GM23338 (cell line): ENCODE measurements at regions not wholly inside any gene's neighbourhood (a gene's known extent, or its start where the extent isn't known, plus 50 kb on each side); places are given as distances from the start of the nearest gene placed in this dataset.
A peak's percentile ranks its signal among the peaks of the same experiment; 100 is the strongest.
"Not testable (repeated sequence)": the region's sequence is repeated elsewhere in the genome, so short reads cannot be mapped to it uniquely, and the experiment has no call there.

ENCODE experiments used
- ATAC-seq: fragments of 200-7000 bp; cut with Tn5 transposase; 3 replicates; pipeline ENCODE4 v1.9.1; 2020
- DNase-seq: peaks from one replicate; pipeline ENCODE4 v3.0.0-alpha.2; 2015; ENCODE audit warnings: low spot score
- H2AFZ ChIP-seq: fragments of 200-600 bp; sonication (generic); 2 replicates; pipeline ENCODE4 v1.8.0; 2016; ENCODE audit warnings: antibody characterized with exemption, mild to moderate bottlenecking, moderate library complexity
- H3F3A ChIP-seq: fragments of 200-600 bp; sonication (generic); replicated peaks from 2 replicates; pipeline ENCODE4 v1.8.0; 2017; ENCODE audit warnings: antibody characterized with exemption, mixed run types, low read depth
- H3K27ac ChIP-seq: fragments of 200-600 bp; sonication (generic); 2 replicates; pipeline ENCODE4 v1.6.1; 2016; ENCODE audit warnings: low read depth
- H3K27me3 ChIP-seq: fragments of 200-600 bp; sonication (generic); 2 replicates; pipeline ENCODE4 v1.8.0; 2016; ENCODE audit warnings: mild to moderate bottlenecking, mixed run types, moderate library complexity; ENCODE audit not compliant: insufficient read depth
- H3K36me3 ChIP-seq: fragments of 200-600 bp; sonication (generic); 2 replicates; pipeline ENCODE4 v1.8.0; 2016; ENCODE audit warnings: mild to moderate bottlenecking; ENCODE audit not compliant: insufficient read depth
- H3K4me1 ChIP-seq: fragments of 200-600 bp; sonication (generic); 2 replicates; pipeline ENCODE4 v1.8.0; 2016; ENCODE audit warnings: mild to moderate bottlenecking, moderate library complexity; ENCODE audit not compliant: insufficient read depth
- H3K4me2 ChIP-seq: fragments of 200-600 bp; sonication (generic); 2 replicates; pipeline ENCODE4 v1.7.1; 2017; ENCODE audit warnings: mixed run types
- H3K4me3 ChIP-seq: fragments of 200-600 bp; sonication (generic); 2 replicates; pipeline ENCODE4 v1.6.1; 2016; ENCODE audit warnings: mixed run types
- H3K79me2 ChIP-seq: fragments of 200-600 bp; sonication (generic); replicated peaks from 2 replicates; pipeline ENCODE4 v1.8.0; 2017; ENCODE audit warnings: mild to moderate bottlenecking; ENCODE audit not compliant: insufficient read depth
- H3K9me2 ChIP-seq: fragments of 200-600 bp; sonication (generic); 2 replicates; pipeline ENCODE4 v1.8.0; 2017; ENCODE audit not compliant: insufficient read depth
- H4K20me1 ChIP-seq: fragments of 200-600 bp; sonication (generic); replicated peaks from 2 replicates; pipeline ENCODE4 v1.8.0; 2017; ENCODE audit warnings: mild to moderate bottlenecking; ENCODE audit not compliant: insufficient read depth
- H3K27ac Mint-ChIP-seq: 2 replicates; pipeline ENCODE4 v1.8.0; 2020; ENCODE audit warnings: inconsistent platforms, mild to moderate bottlenecking, moderate library complexity, mixed read lengths
- H3K27me3 Mint-ChIP-seq: 3 replicates; pipeline ENCODE4 v1.8.0; 2022; ENCODE audit warnings: low read depth, mild to moderate bottlenecking, moderate library complexity, mixed read lengths, inconsistent platforms; ENCODE audit not compliant: insufficient read depth, poor library complexity
- H3K36me3 Mint-ChIP-seq: 3 replicates; pipeline ENCODE4 v1.8.0; 2021; ENCODE audit warnings: low read depth, mild to moderate bottlenecking, inconsistent platforms, moderate library complexity, mixed read lengths
- H3K4me1 Mint-ChIP-seq: 3 replicates; pipeline ENCODE4 v1.8.0; 2020; ENCODE audit warnings: mild to moderate bottlenecking, inconsistent platforms, mixed read lengths
- H3K4me3 Mint-ChIP-seq: 3 replicates; pipeline ENCODE4 v1.8.0; 2021; ENCODE audit warnings: moderate library complexity, mild to moderate bottlenecking, inconsistent platforms, mixed read lengths
- H3K9me3 Mint-ChIP-seq: 3 replicates; pipeline ENCODE4 v1.8.0; 2020; ENCODE audit warnings: moderate library complexity, mild to moderate bottlenecking, inconsistent platforms, mixed read lengths
- EZH2phosphoT487 ChIP-seq: fragments of 200-600 bp; sonication (generic); IDR thresholded peaks from one replicate; pipeline ENCODE4 v1.8.1; 2018; ENCODE audit warnings: antibody characterized with exemption; ENCODE audit not compliant: unreplicated experiment
- JUNB ChIP-seq: IDR thresholded peaks from one replicate; pipeline ENCODE4 v1.6.1; 2016; ENCODE audit warnings: antibody characterized with exemption; ENCODE audit not compliant: unreplicated experiment
- NANOG ChIP-seq: IDR thresholded peaks from 2 replicates; pipeline ENCODE4 v1.6.1; 2016; ENCODE audit warnings: antibody characterized with exemption, borderline replicate concordance
- POLR2AphosphoS5 ChIP-seq: IDR thresholded peaks from 2 replicates; pipeline ENCODE4 v1.6.1; 2016; ENCODE audit warnings: antibody characterized with exemption, low read depth
- STAT1 ChIP-seq: IDR thresholded peaks from one replicate; pipeline ENCODE4 v1.6.1; 2016; ENCODE audit warnings: antibody characterized with exemption; ENCODE audit not compliant: unreplicated experiment
- ZNF114 ChIP-seq: fragments of 250-450 bp; sonication (Bioruptor Pico); IDR thresholded peaks from 2 replicates; pipeline ENCODE4 v1.5.0; 2020; ENCODE audit warnings: mild to moderate bottlenecking, moderate library complexity
- ZNF331 ChIP-seq: fragments of 250-450 bp; sonication (Bioruptor Pico); IDR thresholded peaks from 2 replicates; pipeline ENCODE4 v1.5.0; 2020; ENCODE audit warnings: low read depth, mild to moderate bottlenecking, moderate library complexity
- TF ChIP-seq, protein P1 (sequence below): IDR thresholded peaks from one replicate; pipeline ENCODE4 v1.6.1; 2018; ENCODE audit warnings: antibody characterized with exemption; ENCODE audit not compliant: unreplicated experiment
- TF ChIP-seq, protein P2 (sequence below): IDR thresholded peaks from 2 replicates; pipeline ENCODE4 v1.6.1; 2016; ENCODE audit warnings: antibody characterized with exemption
- TF ChIP-seq, protein P3 (sequence below), 2 experiments: fragments of 200-600 bp in 1 of 2; sonication (generic) in 1 of 2; conservative IDR thresholded peaks; 2 replicates each; pipeline versions ENCODE4 v1.5.1 to v1.6.1; 2016 to 2017; ENCODE audit warnings: antibody characterized with exemption in 2 of 2, low read depth in 2 of 2, mild to moderate bottlenecking in 2 of 2, moderate library complexity in 1 of 2

DNA sequence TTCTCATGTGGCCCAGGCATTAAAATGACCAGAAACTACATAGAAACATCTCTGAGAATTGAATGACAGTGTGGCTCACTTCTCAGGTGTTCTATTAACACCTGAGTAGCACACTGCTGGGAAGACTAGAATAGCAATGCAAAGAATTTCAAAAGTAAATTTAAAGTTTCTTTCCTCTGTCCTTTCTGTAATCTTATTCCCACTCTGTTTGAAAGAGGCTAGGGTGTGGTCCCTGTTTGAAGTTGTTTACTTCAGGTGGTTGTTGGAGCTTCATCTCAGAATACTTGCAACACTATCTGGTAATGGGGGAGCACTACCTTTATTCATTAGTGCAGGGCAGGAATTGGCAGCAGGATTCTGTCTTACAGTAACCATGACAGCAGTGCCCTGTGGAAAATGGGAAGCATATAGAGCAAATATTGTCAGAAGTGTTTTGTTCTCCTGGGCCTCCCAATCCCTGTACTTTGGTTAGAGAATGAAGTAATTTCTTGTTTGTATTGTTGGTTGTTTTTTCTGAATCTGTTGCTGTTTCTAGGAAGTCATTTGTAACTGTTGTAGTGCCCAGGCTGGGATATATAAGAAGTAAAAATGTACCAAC lies 1210.2 kb upstream of the ATXN8OS start:
- Histone ChIP-seq H3K79me2 (no peaks in the 10 kb centered on the region), H3F3A (no peaks in the 10 kb centered on the region), H3K4me1 (peaks cover 14% of the 10 kb centered on the region; the same call in 1 of the 2 replicates), H3K27ac (peak overlapping the region; percentile 47; the same call in 1 of the 2 replicates), H3K27me3 (no peaks in the 10 kb centered on the region), H3K4me3 (no peak overlapping the region), H3K4me2 (peak overlapping the region; percentile 44), H3K36me3 (peaks cover 15% of the 10 kb centered on the region; the same call in 1 of the 2 replicates), H3K9me2 (no peaks in the 10 kb centered on the region), H2AFZ (no peak overlapping the region), H4K20me1 (no peaks in the 10 kb centered on the region)
- TF ChIP-seq ZNF331 = no peak
- peak; percentile 21; the same call in 1 of the 2 replicates for TF ChIP-seq NANOG
- DNase-seq (peak; percentile 44), ATAC-seq (peak; percentile 75)
- Mint-ChIP-seq H3K4me3 (no peak overlapping the region), H3K9me3 (peaks cover 13% of the 10 kb centered on the region), H3K4me1 (peaks cover 16% of the 10 kb centered on the region), H3K36me3 (peaks cover 25% of the 10 kb centered on the region), H3K27ac (peak overlapping the region; percentile 7; the same call in 1 of the 2 replicates), H3K27me3 (no peaks in the 10 kb centered on the region)

DNA sequence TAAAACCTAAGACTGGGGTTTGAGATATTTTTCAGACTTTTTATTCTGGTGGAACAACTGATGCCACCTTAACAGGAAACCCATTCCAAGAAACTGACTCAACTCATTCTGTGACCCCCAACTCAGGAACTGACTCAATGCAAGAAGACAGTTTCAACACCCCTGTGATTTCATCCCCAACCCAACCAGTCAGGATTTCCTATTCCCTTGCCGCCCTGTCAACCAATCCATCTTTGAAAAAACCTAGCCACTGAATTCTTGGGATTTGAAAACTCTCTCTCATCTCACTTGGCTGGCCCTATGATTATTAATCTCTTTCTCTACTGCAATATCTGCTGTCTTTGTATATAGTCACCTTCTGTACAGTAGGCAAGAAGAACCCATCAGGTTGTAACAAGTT lies 1211.9 kb upstream of the ATXN8OS start:
- no peak overlapping the region for H3K27ac Mint-ChIP-seq
- no peaks in the 10 kb centered on the region for H3K79me2 ChIP-seq
- H3K4me2 ChIP-seq = no peak overlapping the region
- H3K4me3 ChIP-seq = no peak overlapping the region
- H2AFZ ChIP-seq = no peak overlapping the region
- peaks cover 15% of the 10 kb centered on the region; the same call in 1 of the 2 replicates for H3K36me3 ChIP-seq
- TF ChIP-seq, protein P1, sequence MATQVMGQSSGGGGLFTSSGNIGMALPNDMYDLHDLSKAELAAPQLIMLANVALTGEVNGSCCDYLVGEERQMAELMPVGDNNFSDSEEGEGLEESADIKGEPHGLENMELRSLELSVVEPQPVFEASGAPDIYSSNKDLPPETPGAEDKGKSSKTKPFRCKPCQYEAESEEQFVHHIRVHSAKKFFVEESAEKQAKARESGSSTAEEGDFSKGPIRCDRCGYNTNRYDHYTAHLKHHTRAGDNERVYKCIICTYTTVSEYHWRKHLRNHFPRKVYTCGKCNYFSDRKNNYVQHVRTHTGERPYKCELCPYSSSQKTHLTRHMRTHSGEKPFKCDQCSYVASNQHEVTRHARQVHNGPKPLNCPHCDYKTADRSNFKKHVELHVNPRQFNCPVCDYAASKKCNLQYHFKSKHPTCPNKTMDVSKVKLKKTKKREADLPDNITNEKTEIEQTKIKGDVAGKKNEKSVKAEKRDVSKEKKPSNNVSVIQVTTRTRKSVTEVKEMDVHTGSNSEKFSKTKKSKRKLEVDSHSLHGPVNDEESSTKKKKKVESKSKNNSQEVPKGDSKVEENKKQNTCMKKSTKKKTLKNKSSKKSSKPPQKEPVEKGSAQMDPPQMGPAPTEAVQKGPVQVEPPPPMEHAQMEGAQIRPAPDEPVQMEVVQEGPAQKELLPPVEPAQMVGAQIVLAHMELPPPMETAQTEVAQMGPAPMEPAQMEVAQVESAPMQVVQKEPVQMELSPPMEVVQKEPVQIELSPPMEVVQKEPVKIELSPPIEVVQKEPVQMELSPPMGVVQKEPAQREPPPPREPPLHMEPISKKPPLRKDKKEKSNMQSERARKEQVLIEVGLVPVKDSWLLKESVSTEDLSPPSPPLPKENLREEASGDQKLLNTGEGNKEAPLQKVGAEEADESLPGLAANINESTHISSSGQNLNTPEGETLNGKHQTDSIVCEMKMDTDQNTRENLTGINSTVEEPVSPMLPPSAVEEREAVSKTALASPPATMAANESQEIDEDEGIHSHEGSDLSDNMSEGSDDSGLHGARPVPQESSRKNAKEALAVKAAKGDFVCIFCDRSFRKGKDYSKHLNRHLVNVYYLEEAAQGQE = no peak
- TF ChIP-seq NANOG (no peak), POLR2AphosphoS5 (no peak), JUNB (no peak), STAT1 (no peak), ZNF114 (CRISPR knock-in tag) (no peak), EZH2phosphoT487 (no peak)
- TF ChIP-seq, protein P2, sequence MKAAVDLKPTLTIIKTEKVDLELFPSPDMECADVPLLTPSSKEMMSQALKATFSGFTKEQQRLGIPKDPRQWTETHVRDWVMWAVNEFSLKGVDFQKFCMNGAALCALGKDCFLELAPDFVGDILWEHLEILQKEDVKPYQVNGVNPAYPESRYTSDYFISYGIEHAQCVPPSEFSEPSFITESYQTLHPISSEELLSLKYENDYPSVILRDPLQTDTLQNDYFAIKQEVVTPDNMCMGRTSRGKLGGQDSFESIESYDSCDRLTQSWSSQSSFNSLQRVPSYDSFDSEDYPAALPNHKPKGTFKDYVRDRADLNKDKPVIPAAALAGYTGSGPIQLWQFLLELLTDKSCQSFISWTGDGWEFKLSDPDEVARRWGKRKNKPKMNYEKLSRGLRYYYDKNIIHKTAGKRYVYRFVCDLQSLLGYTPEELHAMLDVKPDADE = no peak
- TF ChIP-seq, protein P3, sequence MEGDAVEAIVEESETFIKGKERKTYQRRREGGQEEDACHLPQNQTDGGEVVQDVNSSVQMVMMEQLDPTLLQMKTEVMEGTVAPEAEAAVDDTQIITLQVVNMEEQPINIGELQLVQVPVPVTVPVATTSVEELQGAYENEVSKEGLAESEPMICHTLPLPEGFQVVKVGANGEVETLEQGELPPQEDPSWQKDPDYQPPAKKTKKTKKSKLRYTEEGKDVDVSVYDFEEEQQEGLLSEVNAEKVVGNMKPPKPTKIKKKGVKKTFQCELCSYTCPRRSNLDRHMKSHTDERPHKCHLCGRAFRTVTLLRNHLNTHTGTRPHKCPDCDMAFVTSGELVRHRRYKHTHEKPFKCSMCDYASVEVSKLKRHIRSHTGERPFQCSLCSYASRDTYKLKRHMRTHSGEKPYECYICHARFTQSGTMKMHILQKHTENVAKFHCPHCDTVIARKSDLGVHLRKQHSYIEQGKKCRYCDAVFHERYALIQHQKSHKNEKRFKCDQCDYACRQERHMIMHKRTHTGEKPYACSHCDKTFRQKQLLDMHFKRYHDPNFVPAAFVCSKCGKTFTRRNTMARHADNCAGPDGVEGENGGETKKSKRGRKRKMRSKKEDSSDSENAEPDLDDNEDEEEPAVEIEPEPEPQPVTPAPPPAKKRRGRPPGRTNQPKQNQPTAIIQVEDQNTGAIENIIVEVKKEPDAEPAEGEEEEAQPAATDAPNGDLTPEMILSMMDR (conservative IDR thresholded peaks at IDR 0.05; ENCODE audit: low read depth in 2 of 2) = no peak
- no peaks in the 10 kb centered on the region for H3K27me3 Mint-ChIP-seq
- no peak overlapping the region for H3K27ac ChIP-seq
- H3K4me1 Mint-ChIP-seq = peaks cover 16% of the 10 kb centered on the region
- H3K9me2 ChIP-seq = no peaks in the 10 kb centered on the region
- DNase-seq (no peak), ATAC-seq (no peak)
- peaks cover 13% of the 10 kb centered on the region for H3K9me3 Mint-ChIP-seq
- no peaks in the 10 kb centered on the region for H3K27me3 ChIP-seq
- H3F3A ChIP-seq = no peaks in the 10 kb centered on the region
- peaks cover 14% of the 10 kb centered on the region for H3K4me1 ChIP-seq
- peaks cover 25% of the 10 kb centered on the region for H3K36me3 Mint-ChIP-seq
- no peak overlapping the region for H3K4me3 Mint-ChIP-seq
- H4K20me1 ChIP-seq = no peaks in the 10 kb centered on the region

DNA sequence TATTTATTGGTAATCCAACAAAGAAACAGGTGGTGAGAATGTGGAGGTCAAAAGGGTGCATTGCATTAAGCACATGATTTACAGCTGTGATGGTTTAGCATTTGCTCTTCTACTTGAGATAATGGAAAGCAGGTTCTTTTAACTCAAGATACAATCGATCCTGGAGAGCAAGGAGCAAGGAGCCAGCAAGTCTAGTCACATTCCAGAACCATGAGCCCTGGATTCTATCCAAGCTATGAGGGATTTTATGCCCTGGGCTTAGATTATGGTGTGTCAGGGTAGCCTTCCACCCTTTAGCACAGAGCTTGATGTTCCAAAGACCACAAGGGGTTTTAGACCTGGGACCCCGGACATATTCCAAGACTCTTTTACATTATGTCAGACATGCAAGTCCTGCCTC lies 1213.9 kb upstream of the ATXN8OS start:
- not testable (repeated sequence) for H3K4me3 ChIP-seq
- peaks cover 16% of the 10 kb centered on the region for H3K4me1 Mint-ChIP-seq

More for the DNA sequence above, 1213.9 kb upstream of the ATXN8OS start:
- H3K9me2 ChIP-seq, H4K20me1 ChIP-seq, H3K27ac Mint-ChIP-seq, H3K36me3 ChIP-seq, H3K4me2 ChIP-seq, H3K79me2 ChIP-seq, ATAC-seq, DNase-seq, H3K9me3 Mint-ChIP-seq, H3K4me3 Mint-ChIP-seq, H3F3A ChIP-seq, H3K27ac ChIP-seq, H3K27me3 Mint-ChIP-seq, H3K27me3 ChIP-seq: not testable (repeated sequence)
- Histone ChIP-seq H3K4me1 (peaks cover 18% of the 10 kb centered on the region), H2AFZ (peak overlapping the region; percentile 67; the same call in 1 of the 2 replicates)
- peaks cover 16% of the 10 kb centered on the region for H3K36me3 Mint-ChIP-seq
